Vagina (tissue), 2 donors: ENCODE measurements at regions not wholly inside any gene's neighbourhood (a gene's known extent, or its start where the extent isn't known, plus 50 kb on each side); places are given as distances from the start of the nearest gene placed in this dataset.

Source experiments
- POLR2A ChIP-seq, 2 donors: fragments of 450-650 bp; IDR thresholded peaks; one replicate each; pipeline ENCODE4 v1.6.1; 2017; ENCODE audit warnings: antibody characterized with exemption in 2 of 2, mild to moderate bottlenecking in 2 of 2, moderate library complexity in 2 of 2
- POLR2AphosphoS5 ChIP-seq, 2 donors: sonication (generic); formaldehyde crosslinking; IDR thresholded peaks; one replicate each; pipeline ENCODE4 v1.9.0; 2017; ENCODE audit warnings: antibody characterized with exemption in 2 of 2, mild to moderate bottlenecking in 2 of 2, low read depth in 1 of 2; ENCODE audit not compliant: insufficient read depth in 1 of 2
- TF ChIP-seq, protein P1 (sequence below), 3 experiments: fragments of 450-650 bp in 2 of 3; fragments of 200-600 bp in 1 of 3; sonication (generic) in 1 of 3; IDR thresholded peaks; one replicate each; pipeline ENCODE4 v1.5.1; 2017 to 2019; ENCODE audit warnings: antibody characterized with exemption in 3 of 3, mild to moderate bottlenecking in 2 of 3, moderate library complexity in 2 of 3

DNA sequence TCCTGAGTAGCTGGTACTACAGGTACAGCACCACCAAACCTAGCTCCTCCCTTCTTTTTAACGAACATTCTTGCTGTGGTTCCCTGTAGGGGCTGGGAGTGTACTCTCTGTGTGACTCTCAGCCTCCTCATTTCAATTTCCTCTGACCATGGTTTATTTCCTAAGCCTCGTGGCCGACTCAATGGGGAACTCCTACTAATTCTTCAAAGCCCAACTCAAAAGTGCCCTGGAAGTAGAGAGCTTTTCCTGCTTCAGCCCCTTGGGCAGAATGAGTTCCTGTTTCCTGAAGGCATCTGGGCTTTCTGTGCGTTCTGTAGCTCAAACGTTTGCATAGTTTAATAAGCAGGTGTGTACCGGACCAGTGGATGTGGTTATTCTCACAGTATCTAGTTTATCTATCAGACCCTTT, 70.9 kb upstream of the ACOT11 start:
- TF ChIP-seq POLR2A (IDR thresholded peaks at IDR 0.05) (no peak), POLR2AphosphoS5 (IDR thresholded peaks at IDR 0.05; ENCODE audit: insufficient read depth in 1 of 2, low read depth in 1 of 2) (no peak)
- TF ChIP-seq, protein P1, sequence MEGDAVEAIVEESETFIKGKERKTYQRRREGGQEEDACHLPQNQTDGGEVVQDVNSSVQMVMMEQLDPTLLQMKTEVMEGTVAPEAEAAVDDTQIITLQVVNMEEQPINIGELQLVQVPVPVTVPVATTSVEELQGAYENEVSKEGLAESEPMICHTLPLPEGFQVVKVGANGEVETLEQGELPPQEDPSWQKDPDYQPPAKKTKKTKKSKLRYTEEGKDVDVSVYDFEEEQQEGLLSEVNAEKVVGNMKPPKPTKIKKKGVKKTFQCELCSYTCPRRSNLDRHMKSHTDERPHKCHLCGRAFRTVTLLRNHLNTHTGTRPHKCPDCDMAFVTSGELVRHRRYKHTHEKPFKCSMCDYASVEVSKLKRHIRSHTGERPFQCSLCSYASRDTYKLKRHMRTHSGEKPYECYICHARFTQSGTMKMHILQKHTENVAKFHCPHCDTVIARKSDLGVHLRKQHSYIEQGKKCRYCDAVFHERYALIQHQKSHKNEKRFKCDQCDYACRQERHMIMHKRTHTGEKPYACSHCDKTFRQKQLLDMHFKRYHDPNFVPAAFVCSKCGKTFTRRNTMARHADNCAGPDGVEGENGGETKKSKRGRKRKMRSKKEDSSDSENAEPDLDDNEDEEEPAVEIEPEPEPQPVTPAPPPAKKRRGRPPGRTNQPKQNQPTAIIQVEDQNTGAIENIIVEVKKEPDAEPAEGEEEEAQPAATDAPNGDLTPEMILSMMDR (IDR thresholded peaks at IDR 0.05) = no peak
